ENCODE measurements at regions not wholly inside any gene's neighbourhood (a gene's known extent, or its start where the extent isn't known, plus 50 kb on each side); places are given as distances from the start of the nearest gene placed in this dataset.

DNA sequence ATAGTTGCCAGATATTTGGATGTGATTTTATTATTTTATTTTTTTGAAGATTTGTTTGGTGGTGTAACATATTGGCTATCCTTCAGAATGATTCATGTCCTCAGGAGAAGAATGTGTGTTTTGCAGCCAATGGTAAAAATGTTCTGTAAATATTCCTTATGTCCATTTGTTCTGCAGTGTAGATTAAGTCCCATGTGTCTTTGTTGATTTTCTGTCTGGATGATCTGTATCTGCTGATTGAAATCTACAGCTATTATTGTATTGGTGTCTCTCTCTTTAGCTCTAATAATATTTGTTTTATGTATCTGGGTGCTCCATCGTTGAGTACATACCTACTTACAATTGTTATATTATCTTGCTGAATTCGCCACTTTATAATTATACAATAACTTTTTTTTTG is 1641.7 kb downstream of the OTOL1 start:
- no peak for DNase-seq (ENCODE audit: low read depth in 4 of 4, low spot score in 3 of 4)

GRCh38 chr3:163132111-163132510 is 1635.5 kb downstream of the OTOL1 start:
- no peak for DNase-seq (ENCODE audit: low read depth in 4 of 4, low spot score in 3 of 4)

GRCh38 chr3:163129287-163129686 is 1632.7 kb downstream of the OTOL1 start:
- no peak for DNase-seq (ENCODE audit: low read depth in 4 of 4, low spot score in 3 of 4)

DNA sequence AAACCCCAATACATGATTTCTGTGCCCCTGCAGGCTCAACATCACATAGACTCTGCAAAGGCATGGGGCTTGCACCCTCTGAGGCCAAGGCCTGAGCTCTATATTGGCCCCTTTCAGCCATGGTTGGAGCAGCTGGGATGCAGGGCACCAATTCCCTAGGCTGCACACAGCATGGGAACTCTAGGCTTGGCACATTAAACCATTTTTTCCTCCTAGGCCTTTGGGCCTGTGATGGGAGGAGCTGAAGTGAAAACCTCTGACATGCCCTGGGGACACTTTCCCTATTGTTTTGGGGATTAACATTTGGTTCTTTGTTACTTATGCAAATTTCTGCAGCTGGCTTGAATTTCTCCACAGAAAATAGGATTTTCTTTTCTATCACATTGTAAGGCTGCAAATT is 1629.5 kb downstream of the OTOL1 start:
- no peak for DNase-seq (ENCODE audit: low read depth in 4 of 4, low spot score in 3 of 4)
